Stimulated activated CD4-positive, alpha-beta T cell treated with anti-CD3 and anti-CD28 coated beads, Interleukin-15, amount 100 ng/mL, for 1 hour (primary cell): ENCODE measurements at regions not wholly inside any gene's neighbourhood (a gene's known extent, or its start where the extent isn't known, plus 50 kb on each side); places are given as distances from the start of the nearest gene placed in this dataset.

Experiments used
- DNase-seq, 2 donors: peaks; one replicate each; pipeline ENCODE4 v3.0.0-alpha.2; 2020; ENCODE audit warnings: low read depth in 1 of 2, low spot score in 1 of 2

DNA sequence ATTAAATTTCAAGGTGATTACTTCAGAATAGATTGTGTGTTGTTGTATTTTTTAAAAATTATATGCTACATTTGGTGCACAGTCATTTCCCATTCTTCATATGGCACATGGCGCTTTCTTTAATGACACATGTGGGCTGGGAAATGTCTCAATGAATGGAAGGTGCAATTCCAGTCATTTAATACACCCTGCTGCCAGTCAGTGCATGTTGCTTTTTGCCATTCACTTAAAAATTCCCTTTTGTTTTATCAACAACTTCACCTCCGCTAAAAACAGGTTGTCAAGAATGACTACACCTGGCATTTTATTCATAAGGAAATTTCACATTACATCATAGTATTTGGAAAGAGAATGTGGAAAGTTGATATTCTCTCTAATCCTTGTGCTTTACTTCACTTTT, 716.4 kb upstream of the ADAMTS5 start:
- no peak for DNase-seq

DNA sequence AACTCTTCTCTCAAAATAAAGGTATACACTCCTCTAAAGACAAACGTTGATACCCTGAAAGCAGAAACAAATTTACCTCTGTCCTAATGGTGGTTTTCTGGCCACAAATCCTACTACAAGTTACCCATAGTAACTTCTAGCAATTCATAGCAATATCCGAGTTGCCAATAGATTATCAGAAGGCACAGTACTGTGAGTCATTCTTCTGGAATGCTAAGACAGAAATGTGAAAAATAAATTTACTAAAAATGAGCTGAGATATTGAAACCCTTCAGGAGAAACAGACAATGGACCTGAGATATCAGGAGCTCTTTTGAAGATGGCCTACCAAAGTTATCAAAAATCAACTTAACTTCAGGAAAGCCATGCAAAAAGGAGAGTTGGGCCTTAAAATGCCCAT, 715.0 kb upstream of the ADAMTS5 start:
- no peak for DNase-seq

DNA sequence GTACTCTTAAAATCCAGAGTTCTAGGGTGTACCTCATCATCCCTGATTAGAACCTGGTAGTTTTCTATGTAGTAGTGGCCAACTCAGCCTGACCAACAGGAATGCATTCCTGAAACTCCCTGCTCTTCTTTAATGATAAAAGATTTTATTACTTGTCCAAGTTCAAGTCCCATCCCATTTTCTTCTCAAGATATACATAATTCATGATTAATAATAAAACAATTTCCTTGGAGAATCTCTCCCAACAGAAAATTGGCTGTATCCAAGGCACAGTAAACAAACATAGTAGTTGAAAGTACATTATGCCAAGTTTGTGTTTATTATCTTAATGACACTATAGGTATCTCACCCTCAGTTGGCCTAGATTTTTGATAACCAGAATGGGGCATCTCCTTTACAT, 714.1 kb upstream of the ADAMTS5 start:
- DNase-seq = no peak

DNA sequence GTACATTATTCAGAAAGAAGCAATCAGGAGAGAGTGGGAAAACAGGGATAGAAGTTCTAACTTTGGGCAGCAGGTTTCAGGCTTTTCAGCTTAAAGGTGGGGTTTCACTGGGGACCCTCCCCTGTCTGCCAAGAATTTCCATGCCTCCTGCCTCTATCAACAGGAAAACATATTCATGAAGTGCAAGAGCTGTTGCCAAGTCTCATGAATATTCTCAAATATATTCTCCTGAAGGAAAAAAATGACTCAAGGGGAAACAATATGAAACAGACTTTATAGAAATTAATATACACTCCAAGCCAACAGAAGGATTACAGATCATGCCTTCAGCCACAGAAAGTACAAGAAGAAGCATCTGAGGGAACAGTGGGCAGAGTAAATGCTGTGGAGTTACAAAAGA, 713.3 kb upstream of the ADAMTS5 start:
- no peak for DNase-seq

DNA sequence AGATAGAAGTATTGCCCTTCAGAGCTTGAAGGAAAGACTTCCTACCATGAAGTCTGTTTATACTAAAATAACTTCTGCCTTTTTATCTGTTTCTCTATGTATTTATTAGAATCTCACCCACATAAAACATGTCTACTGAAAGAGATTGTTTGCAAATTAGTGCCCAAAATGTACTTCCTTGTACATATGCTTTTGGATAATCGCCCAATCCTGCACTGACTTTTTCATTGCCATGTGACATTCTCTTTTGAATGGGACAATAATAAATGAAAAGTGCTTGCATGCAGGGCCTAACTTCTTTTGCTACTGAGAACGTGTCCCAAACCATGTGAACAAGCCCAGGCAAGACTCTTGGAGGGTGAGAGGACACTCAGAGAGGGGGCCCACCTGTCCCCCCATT, 711.6 kb upstream of the ADAMTS5 start:
- DNase-seq = no peak

DNA sequence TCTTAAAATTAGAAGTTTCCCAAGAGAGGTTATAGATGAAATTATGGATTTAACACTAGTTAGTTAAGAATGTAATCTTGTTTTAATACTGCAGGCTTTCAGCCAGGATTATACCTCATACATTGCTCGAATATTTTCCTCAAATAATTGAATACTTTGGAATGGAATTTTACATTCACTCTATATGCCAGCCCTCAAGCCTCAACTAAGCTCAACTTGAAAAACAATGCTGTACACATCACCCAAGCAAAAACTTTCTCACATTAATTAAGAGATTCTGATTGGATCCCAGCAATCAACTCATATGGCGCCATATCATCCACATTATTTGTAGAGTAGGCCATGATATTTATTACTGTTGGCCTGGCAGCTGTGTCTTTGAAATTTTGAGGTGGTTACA, 710.7 kb upstream of the ADAMTS5 start:
- DNase-seq = no peak

DNA sequence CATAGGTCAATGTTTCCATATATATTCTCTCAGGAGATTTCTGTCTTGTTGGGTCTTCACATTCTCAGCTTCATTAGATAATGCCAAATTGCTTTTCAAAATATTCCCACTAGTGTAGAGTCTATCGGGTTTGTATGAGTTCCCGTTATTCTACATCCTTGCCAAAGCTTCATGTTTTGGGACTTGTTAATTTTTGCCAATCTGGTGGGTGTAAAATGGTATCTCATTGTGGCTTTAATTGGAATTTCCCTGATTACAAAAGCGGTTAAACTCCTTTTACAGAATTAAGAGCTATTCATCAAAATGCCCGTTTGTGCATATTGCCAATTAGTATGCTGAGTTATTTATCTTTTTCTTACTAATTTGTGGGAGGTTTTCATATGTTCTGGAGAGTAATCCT, 708.4 kb upstream of the ADAMTS5 start:
- no peak for DNase-seq

DNA sequence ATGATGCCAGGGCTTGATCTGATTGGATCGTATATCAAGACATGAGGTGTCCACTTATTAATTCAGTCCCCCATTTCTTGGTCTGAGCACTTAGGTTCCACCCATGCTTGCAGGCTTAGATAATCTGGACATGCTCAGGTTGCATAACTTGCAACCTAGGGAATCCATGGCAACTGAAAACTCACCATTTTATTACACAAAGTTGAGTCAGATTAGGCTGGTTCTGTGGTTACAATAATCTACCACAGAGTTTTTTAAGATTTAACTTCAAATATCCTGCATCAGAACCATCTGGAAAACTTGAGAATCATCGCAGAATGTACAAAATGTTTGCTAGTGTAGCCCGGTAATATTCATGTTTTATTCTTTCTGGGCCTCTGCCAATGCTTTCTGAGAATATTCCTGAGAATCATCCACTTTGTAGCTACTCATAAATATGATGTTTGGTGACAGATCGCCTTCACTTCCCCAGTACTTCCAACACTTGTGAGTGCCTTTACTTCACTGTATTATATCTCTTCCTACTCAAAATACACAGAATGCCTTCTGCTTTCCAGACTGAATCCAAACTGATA, 707.2 kb upstream of the ADAMTS5 start:
- DNase-seq = no peak

DNA sequence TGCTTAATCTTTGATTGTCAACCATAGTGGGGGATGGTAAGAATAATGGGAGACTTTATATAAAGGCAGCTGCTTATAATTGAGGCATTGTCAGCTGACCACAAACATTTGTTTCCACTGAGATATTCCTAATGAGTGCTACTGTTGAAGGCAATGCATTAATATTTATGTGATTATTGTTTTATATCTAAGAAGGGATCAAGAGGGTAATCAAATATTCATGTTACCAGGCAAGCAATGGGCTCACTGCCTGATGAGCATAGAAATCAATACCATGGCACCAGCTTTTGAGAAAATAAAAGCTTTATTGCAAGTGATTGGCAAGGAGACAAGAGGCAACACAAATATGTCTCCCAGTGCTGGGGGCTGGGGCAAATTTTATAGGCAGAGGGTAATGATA, 706.7 kb upstream of the ADAMTS5 start:
- DNase-seq = no peak

DNA sequence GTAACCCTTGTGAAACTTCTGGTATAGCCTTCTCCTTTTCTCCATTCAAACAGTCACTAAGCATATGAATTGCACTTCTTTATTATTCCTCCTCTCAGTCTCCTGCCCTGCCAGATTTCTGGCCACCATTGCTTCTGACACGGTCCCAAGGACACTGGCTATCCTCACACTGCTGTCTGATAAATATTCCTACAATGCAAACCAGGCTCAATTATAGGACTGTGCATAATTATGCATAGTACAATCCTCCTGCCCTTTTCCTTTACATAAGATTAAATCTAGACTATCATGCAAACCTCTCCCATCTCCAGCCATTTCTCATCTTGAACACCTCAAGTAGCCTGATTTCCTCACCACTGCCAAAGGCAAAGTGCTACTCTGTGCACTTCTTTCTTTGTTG, 704.3 kb upstream of the ADAMTS5 start:
- DNase-seq = no peak

DNA sequence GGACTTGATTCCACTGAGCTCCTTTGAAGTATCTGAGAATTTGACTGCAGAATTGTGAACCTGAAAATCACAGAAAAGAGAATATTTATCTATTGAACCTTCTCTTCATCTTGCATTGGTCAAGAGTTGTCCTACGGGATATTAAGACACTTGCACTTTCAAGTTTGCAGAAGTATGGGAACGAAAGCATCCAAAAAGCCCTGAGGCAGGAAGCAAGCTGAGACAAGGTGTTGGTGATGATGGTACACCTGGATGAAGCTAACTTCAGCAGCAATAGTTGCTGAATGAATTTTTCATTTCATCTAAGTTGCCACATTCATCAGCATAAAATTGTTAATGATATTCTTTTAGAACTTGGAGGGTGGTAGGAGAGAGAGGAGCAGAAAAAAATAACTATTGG, 686.6 kb upstream of the ADAMTS5 start:
- DNase-seq = no peak

DNA sequence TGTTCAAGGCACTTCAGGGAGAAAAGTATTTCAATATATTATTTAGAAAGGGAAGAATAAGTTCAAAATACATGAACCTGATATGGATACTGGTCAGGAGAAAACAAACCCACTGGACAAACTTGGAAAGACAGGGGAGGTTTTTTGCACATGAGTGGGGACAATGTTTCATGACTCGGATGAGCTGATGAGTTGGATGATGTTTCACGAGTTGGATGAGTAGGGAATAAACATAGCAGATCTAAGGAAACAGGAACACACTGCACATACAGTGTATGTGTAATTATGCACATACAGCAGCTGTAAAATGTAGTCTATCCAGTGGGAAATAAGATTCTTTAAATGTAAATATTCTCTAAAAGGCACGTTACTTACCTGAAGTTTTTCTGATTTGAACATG, 682.9 kb upstream of the ADAMTS5 start:
- no peak for DNase-seq

DNA sequence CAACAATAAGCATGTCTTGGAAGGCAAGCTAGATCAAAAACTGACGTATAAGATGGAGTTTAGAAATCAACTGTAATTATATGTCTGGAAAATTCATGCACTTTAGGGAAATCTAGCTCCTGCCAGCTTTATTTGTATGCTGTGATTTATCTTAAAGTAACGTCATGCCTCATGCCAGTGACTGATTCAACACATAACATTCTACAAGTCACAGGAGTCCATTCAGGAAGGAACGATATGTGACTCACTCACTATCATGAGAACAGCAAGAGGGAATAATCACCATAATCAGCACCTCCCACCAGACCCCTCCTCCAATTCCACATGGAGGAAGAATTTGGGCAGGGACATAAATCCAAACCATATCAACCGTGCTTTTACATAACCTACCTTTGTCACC, 682.4 kb upstream of the ADAMTS5 start:
- no peak for DNase-seq

DNA sequence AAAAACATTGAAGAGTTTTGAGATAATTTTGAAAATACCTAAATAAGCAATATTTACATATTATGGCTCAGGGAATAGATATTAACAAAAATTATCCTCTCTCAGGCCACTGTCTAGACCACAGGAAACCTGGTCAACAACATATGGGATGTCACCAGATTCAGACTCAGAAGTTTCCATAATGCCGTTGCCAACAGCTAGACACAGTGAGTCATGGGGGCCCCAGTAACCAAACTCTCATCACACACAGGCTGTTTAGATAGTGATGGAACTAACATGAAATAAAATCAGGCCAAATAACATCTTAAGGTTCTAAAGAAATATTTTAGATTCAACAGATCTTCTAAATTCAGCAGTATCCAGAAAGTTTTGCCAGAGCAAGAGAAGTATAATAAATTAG, 681.7 kb upstream of the ADAMTS5 start:
- no peak for DNase-seq

DNA sequence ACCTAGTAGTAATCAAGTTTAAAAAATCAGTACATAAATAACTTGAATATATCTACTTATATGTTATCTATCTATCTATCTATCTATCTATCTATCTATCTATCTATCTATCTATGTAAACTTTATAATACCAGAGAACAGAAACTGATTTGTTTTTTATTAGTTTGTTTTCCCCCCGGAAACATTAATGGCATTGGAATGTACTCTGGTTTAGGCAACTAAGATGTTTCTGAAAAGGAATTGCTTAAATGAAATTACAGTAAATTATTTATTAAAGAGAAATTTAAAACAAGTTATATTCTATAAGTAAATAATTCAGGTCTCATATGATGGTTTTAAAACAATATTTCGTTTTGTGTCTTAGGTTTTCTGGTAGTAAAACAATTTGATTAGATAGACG, 681.0 kb upstream of the ADAMTS5 start:
- no peak for DNase-seq

DNA sequence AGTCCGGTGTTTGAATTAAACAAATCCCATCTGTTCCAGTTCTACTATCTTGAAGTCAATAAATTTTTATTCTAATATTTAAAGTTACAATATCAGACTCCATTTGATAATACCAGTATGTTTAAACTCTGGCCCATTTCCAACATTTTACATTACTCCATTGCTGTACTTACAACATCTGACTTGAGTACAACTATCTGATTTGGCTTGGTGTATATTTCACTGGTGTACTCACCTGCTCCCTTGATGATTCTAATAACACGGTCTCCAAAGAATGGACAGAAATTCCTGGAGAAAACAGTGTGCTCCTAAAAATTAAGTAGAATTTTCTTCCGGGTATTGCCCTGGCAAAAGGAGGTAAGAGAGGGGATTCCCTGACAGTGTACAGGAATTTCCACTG, 680.5 kb upstream of the ADAMTS5 start:
- DNase-seq = no peak

DNA sequence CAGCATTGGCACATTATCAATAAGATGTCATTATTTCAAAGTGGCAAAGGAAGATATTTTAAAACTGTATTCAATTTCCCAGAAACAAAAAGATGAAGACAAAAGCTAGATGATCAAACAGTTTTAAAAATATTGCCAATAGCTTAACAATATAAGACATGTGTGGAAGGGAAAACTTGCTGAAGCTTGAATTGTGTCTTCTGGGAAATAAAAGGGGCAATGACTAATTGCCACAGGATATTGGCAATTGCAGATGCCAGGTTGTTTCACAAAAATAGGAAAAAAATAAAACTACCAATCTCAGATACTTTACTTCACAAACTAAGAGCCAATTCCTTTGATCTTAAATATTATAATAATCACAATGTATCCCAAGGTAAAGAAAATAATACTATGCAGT, 679.8 kb upstream of the ADAMTS5 start:
- no peak for DNase-seq

DNA sequence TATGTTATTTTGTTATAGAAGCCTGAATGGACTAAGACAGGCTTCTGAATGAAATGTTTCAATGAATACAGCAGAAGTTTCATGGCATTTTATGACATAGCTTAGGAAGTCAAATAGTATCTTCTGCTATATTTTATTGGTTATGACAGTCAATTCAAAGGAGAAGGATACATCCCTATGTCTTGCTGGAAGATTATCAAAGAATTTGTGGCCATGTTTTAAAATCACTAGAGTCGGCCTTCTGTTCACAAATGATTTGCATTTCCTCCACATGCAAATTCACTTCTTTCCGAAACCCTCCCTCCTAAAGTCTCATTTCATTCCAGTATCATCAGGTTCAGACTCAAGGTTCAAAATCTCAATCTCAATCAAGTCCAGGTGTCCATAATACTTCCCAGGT, 679.2 kb upstream of the ADAMTS5 start:
- no peak for DNase-seq

DNA sequence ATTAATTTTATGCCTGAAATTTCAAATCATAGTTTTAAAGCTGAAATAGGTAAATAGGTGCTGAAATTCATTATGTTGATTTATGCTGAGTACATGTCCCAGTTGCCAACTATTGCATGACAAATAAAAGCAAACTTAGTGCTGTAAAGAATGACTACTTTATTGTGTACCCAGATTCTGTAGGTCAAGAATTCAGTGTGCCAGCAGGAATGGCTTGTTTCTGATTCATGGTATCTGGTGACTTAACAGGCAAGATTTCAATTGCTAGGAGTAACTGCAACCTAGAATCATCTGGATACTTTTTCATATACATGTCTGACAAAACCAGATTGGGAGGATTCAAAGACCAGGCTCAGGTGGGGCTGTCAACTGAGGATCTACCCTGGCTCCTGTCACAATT, 678.4 kb upstream of the ADAMTS5 start:
- no peak for DNase-seq

DNA sequence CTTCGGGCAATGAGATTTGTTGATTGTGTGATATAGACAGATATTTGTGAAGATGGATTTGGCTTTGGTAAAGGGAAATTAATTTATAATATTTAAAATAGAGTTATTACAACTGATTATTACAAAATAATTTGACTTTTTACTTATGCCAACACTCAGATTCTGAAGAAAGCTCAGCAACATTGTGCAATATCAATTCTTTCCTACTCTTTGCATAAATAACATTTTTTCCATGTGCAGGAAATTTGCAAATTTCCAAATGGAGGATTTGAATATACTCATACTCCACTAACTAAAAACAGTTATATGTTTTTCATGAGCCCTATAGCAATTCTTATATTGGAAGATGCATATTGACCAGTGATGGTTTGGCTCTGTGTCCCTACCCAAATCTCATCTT, 676.4 kb upstream of the ADAMTS5 start:
- no peak for DNase-seq

DNA sequence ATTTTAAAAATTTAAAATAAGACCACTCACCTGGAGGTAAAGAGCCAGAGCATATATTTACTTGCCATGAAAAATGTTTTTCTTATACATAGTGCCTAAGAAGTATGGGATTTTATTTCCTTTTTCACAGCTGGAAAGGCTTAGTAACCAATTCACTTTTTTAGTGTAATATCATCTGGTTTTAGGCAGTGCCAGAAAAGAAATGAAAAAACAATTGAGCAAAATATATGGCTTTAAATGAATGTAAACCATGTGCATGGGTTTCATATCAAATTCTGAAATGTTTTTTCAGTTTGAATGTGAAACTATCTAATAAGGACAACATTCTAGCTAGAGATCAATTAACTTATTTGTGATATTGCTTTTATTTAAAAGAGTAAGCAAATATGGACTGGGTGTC, 672.4 kb upstream of the ADAMTS5 start:
- no peak for DNase-seq

DNA sequence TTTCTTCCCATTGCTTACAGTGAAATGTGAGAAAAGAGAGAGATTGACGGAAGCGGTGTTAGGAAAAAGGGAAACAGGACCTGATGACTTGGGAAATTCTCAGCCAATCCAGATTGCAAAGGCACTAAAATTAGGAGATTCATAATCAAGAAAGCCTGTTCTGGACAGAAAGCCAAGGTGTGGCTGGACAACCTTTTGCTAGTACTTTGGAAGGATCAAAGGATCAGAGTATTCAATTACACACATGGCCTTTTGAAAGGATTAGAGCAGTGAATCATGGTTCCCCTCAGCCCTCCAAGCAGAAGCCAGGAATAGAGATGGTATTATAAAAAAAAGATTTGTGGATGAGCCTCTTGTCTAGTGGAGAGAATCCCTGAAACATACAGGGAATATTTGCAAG, 669.8 kb upstream of the ADAMTS5 start:
- DNase-seq = no peak

DNA sequence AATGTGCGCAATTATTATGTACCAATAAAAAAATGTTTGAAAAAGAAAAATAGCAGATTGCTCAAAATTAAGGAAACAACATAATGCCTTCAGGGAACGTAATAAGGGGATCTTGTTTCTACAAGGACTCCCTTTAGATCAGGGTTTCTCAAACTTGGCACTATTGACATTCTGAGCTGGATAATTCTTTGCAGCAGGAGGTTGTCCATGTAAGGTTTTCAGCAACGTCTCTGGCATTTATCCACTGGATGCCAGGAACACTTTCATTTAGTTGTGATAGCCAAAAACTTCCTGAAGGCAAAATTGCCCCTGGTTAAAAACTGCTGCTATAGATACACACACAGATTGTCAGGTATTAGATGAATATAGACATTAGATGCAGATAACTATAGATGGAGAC, 666.7 kb upstream of the ADAMTS5 start:
- DNase-seq = no peak

DNA sequence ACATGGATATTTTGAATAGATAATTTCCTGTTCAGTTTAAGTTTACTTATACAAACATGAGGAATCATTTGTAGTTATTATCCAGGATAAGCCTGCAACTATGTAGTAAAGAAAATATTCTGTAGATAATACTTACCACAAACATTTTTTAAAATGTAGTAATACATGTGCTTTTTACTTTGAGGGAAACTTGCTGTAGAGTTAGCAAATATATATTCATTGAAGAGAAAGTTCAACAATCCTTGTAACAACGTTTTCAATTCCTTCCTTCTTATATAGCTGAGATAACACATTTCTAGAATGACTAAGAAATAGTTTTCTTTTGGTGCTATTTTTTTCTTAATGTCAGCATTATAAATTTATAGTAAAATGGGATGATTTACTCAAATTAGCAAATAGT, 664.6 kb upstream of the ADAMTS5 start:
- no peak for DNase-seq
